Skin of body (tissue), 1 donor: ENCODE measurements at regions not wholly inside any gene's neighbourhood (a gene's known extent, or its start where the extent isn't known, plus 50 kb on each side); places are given as distances from the start of the nearest gene placed in this dataset.

Experiments used
- DNase-seq: peaks from one replicate; lab custom pipeline; 2025; lab: John Stamatoyannopoulos, UW

DNA sequence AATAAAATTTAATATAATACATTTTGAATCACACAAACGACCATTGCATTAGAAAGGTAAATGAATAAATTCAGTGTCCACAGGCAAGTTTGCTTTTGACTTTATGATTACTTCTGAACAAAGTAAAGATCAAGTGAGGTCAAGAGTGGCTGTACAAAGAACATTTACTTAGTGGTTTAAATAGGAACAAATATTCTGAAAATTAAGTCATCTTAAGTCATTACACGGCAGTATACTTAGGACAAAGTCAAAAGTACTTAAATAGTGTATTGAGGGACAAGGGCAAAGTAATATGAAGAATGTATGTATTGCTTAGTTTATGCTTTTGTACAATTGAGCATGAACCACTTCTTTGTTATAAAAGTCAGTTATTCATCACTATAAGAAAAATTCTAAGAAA lies 1511.2 kb upstream of the CDH9 start:
- DNase-seq, result no peak

DNA sequence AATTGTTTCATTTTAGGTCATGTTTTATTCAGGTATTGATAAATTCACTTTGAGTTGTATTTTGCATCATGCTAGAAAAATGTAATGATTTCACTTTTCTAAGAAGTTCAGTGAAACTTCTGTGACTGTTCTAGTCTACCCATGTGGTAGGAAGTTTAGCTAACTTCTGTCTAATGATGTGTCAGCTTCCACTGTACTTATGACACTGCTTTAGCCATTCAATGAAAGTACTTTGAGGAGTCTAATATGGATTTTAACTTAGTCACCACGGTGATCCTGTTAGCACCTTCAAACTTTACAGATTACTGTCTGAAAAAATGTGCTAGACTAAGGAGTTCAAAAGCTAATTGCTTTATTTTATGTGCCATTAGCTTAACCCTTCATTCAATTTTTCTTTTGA lies 1510.5 kb upstream of the CDH9 start:
- no peak for DNase-seq

DNA sequence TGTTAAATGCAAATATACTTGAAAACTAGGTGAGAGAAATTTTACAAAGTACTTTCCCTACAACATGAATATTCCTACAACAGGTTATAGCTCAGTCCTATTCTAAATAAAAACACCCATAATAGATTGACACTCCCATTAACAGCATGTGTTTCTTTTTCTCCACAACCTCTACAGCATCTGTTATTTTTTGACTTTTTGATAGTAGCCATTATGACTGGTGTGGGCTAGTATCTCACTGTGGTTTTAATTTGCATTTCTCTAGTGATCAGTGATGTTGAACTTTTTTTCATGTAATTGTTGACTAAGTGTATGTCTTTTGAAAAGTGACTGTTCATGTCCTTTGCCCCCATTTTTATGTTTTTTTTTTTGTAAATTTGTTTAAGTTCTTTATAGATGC lies 1506.1 kb upstream of the CDH9 start:
- no peak for DNase-seq

DNA sequence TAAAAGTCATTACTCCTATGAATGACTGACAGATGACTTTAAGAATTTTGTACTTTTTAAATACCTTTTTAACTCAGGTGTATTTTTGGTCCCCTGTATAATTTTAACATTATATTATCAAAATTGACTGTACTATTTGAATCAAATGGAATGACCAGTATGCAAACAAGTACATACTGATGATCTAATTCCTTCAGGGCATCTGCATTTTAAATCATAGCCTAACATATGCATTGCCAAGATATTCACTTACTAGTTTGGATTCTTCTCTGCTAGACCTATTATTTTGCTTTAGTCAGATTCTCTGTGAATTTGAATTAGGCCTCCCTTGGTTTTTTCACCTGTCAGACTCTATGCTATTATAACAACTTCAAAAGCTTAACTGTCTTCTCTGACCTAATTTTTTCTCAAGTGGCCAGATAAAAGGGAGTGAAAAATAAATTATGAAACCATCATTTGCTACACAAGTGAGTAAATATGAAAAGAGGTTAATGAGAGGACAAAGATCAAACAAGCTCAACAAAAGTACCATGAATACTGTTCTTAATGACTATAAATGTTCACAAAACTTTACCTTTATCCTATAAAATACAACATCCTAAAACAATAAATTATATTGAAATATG lies 1505.2 kb upstream of the CDH9 start:
- no peak for DNase-seq

DNA sequence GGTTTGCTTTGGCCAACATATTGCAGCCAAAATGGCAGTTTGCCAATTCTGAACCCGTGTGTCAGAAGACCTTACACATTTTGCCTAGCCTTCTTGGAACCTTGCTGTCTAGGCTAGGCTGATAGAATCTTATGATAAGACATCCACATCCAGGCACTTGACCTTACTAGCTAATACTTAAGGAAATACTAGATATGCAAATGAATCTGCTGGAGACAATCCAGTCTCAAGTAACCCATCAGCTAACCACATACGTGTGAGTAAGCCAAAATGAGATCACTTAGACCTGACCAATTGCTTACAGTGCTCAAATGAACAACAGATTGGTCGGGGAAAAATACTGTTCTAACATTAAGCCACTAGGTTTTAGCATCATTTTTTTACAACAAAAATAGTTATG lies 1504.6 kb upstream of the CDH9 start:
- DNase-seq, result no peak

DNA sequence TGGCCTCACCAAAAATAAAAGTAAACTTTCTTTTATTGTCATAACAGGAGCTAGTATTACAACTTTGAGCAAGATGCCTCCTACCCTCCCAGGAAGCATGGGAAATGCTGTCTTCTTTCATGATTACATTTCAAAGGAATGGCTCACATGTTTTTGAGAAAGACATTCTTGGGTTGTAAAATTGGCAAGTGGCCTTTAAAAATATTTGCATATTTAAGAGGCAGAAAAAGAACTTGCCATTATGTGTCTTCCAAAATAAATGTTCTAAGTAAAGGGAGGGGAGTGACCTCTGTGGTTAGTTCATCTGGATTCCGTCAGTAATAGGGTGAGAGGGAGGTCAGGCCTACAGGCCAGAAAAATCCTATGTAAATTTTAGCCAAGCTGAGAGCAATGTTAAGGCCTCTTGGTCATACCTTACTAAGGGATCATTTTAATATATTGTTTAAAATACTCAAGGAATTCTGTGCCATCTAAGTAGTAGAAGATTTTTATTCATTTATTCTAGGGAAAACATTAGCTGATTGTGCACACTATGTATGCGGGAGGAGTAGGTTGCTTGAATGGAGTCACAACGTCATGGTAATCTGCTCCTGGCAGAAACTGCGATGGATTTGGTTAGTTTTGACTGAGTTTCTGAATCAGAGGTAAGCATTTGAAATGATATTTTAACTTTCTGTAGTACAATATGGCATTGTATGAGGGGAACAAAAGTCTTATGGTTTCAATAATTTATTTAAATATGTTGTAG lies 1485.7 kb upstream of the CDH9 start:
- DNase-seq, result peak; percentile 3

DNA sequence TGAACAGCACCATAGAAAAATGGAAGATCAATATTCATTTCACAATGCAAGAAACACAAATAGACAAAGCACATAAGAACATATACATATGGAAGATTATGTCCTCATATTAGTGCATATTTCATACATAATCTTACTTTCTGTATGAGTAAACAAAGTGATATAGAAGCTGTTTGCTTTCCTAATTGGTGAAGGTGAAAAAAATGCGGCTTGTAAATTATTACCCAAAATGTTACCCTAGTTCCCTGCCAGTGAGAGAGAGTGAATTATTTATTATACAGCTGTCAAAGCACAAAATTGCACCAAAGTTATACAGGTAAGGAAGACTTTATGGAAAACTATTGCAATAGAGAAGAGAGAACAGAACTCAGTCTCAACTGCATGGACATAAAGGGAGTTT lies 1485.0 kb upstream of the CDH9 start:
- no peak for DNase-seq

DNA sequence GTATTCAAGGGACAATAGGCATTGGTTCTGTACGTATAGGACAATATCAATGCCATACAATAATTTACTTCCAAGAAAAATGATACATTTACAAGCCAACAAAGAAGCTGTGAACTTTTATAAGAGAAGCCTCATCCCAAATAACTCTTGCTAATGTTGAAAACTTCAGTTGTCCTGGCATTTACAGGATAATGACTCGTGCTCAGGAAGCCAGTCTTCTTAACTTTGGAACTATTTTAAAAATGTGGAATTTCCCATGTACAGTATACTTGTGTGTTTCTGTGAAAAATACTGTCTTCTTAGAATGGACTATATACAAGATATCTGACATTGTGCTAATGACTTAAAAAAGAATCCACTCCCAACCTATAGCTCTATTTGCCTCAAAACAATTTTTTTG lies 1479.3 kb upstream of the CDH9 start:
- no peak for DNase-seq

DNA sequence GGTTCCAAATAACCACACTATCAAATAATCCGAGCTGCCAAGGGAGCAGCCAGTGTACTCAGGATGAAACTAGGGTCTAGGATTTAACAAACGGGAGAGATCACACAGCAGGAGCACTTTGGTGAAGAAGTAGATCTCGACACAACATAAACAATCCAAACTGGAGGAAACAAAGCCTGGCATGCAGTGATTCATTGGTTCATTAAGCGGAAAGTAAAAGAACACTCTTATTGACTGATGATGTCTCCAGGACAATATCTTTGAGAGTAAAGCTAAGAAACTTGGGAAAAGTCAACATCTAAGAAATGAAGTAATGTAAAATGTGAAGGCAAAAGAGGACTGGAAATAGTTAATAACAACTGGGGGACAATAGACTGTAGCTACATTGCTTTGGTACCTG lies 1478.3 kb upstream of the CDH9 start:
- no peak for DNase-seq

DNA sequence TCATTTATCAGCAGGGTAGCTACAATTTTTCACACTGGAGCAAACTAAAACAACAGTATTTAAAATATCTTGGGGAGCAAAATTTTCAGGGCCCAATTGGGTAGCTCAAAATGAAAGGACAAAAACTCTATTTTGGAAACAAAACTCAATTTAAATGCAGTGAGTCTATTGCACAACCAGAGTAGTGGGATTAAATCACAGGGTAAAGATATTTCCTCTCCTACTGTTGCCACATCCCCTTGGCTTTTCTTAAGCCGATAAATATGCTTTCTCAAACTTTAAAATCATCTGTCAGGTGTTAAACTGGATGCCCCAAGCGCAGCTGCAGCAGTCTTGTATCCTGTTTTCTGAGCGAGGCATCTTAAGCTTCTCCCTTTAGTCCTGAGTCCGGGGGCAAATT lies 1474.3 kb upstream of the CDH9 start:
- DNase-seq, result no peak

DNA sequence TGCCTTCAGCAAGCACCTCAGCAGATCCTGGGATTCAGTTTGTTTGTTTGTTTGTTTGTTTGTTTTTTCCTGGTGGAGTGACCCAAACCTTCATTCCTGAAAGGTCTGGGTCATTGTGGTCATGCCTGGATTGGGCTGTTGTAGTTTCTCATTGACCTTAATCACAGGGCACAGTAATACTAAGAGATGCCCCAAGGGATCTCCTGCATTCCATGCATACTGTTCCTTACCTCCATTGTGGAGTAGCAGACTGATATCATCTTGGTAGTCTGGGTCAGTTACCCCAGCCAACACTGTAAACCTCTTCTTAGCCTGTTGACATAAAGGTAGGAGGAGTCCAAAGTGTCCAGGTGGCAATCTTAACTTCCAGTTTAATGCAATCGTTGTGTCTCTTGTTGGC lies 1466.7 kb upstream of the CDH9 start:
- DNase-seq, result no peak

DNA sequence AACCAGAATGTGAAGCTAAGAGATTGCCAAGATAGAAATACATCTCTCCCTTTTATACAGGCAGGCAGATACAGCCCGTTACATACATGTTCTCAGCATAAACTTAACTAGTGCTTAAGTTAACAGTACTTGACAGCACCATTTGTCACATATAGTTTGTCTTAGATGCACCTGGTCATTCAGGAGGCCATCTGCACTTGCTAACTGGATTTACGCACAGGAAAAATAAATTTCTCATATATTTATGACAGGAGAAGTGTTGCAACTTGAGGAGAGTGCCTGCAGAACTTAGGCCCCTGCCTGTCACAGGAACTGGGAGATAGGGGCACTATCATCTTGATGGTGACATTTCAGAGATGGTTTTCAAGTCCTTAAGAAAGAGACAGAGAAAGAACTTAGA lies 1462.1 kb upstream of the CDH9 start:
- no peak for DNase-seq

DNA sequence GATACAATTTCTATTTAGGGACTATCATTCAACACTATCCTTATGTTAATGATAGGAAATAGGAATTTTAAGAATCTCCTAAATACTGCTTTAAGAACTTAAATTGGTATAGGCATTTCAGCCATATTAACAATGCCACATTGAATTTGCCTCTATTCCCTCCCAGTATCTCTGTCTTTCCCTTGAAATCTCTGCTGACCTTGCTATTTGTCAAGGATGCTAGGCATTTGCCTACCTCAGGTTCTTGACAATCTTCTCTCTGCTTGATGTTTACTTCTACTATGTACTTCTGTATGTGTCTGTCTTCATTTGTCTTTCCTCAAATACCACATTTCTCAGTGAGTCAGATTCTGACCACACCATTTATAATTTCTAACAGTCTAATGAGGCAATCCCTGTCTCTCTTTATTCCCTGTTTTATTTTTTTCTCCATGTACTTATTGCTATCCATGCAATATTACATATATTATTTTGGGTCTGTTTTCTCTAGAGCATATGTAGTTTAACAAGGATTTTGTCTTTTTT lies 1461.4 kb upstream of the CDH9 start:
- DNase-seq, result no peak

DNA sequence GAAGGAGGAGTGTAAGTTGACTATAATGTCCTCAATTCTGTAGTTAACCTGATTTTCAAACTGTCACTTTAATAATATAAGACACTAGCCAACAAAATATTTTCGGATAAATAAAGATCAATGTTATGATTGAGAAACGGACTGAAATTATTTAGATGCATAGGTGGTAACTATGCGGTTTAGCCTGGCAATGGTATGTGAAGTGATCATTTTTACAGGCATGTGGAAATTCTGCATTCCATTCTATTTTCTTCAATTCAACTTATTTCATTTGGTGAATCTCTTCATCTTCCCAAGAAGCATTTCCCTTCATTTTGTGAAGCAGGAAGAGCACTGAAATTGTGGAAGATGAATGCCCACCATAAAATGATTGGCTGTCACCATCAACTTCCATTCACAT lies 1457.5 kb upstream of the CDH9 start:
- DNase-seq, result no peak

DNA sequence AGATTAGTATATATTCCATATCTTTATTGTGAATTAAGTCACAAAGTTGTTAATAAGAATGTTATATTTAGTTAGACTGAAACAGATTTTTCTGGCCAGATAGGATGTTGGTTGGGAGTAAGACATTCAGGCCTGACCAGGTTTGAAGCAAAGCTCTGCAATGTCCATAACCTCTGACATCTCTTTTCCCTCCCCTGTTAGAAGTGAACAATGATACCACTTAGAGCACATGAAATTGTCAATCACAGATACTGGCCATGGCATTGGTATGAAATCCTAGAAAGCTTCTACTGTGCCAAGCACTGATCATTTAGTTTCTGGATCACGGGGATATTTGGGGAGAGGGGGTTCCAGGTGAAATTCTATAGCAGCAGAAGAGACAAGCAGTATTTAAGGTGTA lies 1455.1 kb upstream of the CDH9 start:
- DNase-seq, result no peak

DNA sequence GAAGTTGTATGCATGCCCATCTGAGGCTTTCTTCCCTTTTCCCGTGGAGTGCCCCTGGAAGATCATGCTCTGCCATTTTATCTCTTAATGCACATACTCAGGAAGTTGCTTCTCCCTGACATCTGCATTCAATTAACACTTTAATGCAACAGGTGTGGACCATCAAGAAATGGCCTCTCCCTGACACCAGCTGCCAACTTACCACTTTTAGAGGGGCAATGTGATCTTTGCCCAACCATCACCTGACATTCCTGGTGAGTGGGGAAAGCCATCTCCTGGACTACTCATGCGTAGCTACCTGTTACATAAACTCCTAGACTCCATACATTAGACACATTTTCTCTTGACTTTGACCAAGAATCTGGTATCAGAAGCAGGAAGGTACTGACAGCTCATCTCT lies 1450.4 kb upstream of the CDH9 start:
- no peak for DNase-seq

DNA sequence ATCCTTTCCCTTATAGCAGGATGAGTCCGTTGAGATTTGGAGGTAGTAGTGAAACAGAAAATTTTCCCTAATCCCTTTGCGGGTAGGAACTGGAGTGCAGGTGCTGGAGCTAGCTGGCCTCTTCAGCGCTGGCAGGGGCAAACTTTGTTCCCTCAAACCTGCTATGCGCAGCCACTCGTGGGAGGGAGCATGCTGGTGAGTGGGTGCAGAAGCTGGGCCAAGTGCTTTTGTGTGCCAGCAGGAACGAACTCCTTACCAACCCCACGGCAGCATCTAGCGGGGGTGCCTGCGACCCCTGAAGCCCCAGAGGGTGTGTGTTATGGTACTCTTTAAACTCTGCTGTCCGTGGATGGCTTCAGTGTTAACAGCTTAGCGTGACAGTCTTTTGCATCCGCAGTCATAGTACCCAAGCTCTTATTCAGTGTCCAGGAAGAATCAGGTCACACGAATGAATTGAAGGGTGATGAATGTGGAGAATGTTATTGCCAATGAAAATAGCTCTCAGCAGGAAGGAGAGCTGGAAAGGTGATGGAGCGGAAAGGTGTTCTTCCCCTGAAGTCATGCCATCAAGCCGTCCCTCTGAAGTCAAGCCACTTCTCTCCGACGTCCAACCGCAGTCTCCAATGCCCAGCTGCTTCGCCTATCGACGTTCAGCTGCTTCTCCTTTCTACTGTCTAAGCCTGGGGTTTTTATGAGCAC lies 1445.1 kb upstream of the CDH9 start:
- DNase-seq, result no peak

DNA sequence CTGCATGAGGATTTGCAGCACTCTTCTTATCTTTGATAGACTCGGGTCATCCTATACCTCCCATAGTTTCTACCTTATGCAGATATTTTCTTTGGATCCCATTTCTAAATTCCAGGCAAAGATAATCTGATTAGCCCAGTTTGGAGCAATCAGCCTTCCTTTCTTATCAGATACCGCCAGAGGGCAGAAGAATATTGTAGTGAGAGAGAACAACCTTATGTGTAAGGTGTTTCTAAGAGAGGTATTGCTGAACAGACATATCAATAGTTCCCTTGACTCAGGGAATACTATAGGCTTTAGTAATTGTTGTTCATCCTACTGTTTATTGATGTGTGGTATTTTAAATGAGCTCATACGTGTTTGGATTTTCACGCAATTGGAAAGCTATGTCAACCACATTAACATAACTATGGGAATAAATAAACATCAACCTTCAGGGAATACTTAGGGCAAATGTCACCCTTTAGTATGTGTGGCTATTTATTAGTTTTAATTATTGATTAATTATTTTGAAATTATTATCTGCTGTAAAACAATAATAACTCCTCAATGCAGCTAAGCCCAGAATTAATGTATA lies 1435.2 kb upstream of the CDH9 start:
- no peak for DNase-seq

DNA sequence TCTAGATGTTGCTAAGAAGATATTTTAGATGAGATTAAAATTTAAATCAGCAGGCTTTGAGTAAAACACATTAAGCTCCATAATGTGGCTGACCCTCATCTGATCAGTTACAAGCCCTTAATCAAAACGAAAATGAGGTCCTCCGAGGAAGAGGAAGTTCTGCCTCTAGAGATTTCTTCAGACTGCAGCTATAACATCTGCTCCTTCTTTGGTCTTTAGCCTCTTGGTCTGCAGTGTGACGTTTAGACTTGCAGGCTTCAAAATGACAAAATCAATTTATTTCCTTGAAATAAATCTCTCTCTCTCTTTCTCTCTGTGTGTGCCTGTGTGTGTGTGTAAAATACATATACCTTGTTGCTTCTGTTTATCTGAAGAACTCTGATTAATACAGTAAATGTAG lies 1429.8 kb upstream of the CDH9 start:
- DNase-seq, result no peak

DNA sequence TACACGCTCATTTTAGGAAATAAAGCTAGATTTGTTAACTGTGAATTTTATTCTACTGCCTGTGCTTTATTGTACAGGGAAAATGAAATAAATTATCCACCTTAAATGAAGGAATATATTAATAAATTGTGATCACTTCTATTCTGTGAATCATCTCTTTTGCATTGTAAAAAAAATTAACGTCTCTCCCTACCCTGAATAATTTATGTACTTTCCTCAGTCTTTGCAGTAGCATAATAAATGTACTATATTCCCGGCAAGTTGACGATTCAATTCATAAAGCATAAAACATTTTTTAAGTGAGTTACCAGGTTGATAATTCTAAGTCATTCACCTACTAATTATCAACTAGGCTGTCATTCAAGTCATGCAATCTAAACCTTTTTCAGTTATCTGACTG lies 1425.3 kb upstream of the CDH9 start:
- no peak for DNase-seq

DNA sequence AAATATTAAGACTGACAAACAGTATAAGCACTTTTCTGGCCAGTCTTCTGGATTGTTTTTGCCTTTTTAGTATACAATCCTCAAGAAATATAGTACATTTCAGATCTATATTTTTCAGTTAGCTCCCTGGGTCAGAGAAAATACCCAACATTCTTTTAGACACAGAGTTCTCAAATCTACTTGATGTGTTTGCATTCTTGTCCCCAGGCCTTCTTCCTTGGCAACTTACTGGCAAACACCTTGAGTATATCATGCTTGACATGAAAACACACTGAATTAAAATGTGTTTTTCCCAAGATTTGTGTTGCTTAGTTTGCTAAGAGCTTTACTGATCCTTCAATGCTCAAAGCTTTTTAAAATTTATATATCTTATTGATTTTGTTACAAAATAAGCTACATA lies 1413.1 kb upstream of the CDH9 start:
- DNase-seq, result no peak

DNA sequence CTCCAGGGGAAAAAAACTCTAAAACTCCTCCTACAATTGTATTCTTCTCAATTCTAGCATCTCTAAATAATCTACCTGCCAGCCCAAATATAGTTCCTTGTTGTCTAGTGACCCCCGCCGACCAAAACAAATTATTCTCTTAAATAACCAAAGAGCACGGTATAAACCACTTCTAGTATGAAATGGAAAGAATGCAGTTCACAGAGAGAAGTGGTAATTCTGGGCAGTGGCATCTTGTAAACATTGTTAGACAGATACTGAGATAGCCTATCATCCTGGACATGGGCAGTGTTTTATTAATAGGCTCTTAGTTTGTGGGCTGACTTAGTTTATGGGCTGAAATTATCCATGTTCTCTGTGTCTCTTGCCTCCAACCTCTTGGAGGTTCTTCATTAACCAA lies 1412.6 kb upstream of the CDH9 start:
- no peak for DNase-seq
